GM19397 (cell line): ENCODE measurements at regions not wholly inside any gene's neighbourhood (a gene's known extent, or its start where the extent isn't known, plus 50 kb on each side); places are given as distances from the start of the nearest gene placed in this dataset.

Experiments used
- ATAC-seq: cut with Tn5 transposase; IDR thresholded peaks from one replicate; pipeline ENCODE4 v1.9.1; 2021; ENCODE audit warnings: mild to moderate bottlenecking, moderate library complexity; ENCODE audit not compliant: unreplicated experiment

DNA sequence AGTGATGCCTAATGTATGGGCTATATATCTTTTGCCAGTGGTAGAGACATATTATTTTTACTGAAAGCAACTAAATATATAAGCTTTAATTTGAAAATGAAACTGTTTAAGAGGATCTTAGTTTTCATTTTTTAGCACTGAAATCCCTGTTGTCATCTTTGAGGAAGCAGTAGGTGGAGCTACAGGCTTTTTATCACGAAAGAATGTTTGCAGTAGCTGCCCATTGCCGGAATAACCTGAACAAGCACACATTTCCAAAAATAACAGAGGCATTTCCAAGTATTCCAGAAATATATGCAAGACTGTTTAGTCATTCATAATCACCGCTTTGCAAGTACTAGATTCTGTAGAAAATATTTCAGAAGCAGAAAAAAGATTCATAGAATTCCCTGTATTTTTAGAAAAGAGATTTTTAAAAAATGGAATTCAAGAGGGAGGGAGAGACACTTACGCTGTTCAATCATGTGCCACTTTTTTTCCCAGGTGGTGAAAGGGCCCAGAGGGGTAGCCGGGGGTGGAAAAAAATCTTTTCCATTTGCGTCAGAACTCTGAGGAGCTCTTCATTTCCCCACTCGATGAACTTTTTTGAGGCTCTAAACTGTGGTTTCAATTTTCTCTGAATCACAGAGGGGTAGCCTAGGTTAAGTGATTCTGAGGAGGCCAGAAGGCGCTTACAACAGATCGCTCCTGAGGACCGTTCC is 142.5 kb upstream of the FERMT1 start:
- no peak for ATAC-seq

DNA sequence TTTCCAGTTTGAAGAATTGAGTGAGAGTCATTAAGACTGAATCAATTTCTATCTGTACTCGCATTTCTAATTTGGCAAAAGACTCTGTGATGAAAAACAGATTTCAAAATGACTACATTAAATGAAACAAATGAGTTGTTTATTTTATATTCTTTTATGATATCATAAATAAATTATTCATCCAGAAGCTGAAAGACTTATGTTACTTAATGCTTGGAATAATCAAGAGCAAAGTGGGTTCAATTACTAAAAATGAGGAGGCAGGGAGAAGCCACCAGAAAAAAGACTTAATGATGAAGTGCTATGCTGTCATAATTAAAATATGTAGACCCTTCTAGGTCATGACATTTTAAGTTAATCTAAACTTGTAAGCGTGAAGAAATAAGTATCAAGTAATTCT is 130.6 kb upstream of the FERMT1 start:
- no peak for ATAC-seq

DNA sequence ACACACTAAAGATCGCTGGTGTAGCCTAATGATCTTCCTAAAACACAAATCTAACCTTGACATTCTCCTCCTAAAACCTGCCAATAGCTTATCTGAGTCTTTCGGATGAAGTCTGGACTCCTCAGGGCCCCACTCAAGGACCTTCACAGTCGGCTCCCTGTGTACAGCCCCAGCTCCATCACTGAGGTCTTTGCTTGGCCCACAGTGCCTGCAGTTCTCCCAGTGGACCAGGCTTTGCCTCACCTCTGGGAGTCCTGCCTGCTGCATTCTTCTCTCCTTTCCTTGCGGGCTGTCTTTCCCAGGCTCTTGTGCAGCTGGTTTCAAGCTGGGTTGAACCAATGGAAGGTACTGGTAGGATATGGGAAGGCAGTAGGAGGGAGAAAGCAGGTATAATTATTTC is 122.6 kb upstream of the FERMT1 start:
- ATAC-seq, result no peak

DNA sequence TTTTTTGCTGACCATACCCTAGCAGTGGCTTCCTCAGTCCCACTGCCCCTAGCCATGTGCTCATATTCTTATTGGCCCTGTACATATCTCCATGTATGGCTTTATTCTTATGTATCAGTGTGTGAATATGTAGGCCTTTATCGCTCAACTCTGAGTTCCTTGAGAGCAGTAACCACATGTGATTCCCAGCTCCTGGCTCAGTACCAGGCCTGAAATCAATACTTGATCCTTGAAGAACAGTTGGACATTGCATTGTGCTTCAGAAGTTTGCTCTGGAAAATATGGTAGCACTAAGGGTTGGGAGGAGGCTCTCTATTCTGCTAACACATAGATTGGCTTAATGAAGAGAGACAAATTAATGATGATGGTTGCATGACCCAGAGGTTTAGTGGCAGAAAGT is 118.8 kb upstream of the FERMT1 start:
- no peak for ATAC-seq

DNA sequence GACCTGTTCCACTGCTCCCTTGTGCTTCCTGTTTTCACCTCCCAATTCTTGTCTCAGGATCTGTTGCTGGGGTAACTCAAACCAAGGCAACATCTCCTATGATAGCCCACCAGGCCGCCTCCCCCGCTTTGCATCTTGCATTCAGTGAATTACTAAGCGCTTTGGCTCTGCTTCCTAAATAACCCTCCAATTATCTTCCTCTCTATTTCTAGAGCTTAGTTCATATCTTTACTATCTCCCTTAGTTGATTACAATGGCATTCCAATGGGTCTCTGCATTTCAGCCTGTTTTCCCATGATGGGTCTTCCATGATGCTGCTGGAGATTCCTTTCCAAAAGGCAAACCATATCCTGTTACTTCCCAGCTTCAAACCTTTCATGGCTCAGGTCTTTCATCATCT is 117.2 kb upstream of the FERMT1 start:
- ATAC-seq, result no peak

DNA sequence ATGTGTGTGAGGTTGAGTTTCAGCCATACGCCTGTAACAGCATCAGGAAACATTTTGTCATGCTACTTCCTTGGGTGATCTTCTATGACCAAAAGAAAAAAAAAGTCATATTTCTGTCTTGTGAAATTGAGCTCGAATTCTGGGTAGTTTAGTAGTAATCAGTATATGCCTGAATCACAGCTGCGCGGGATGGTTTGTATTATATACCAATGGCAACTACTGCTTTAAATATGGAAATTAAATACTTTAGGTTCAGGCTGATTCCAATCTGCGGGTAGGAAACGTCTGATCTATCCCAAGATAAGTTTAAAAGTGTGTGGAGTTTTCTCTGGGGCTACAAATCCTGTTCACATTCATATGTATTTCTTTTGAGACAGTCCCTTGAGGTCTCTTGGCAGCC is 115.6 kb upstream of the FERMT1 start:
- no peak for ATAC-seq

DNA sequence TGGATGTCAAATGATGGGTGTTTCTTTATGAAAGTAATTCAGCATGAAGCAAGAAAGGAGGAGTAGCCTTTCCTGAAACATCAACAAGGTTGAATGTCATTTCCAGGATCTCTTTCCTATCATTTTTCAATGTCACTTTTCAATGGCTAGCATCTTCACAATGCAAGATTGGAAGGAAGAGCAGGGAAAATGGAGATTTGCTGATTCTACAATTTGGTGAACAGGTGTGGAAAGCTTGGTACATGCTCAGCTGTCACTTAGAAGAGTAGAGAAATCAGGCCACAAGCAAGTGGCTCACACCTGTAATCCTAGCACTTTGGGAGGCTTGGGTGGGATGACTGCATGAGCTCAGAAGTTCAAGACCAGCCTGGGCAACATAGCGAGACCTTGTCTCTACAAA is 112.7 kb upstream of the FERMT1 start:
- no peak for ATAC-seq

DNA sequence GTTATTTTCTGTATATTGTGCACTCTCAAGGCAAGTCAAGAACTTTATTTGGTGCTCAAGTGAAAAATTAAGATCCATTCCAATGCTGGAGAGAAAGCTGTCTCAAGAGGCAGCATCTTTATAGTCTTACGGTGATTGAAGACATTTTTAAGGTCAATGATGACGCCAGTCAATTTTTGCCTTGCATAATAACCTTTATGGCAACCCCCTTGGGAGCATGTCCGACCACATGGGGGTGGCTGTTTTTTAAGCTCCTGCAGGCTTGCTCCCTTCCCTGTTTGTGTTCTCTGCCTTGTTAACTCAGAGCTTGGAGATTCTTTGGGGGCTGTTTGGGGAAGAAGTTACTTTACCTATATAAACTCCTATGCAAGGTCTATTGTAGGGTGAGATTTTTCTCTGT is 109.6 kb upstream of the FERMT1 start:
- no peak for ATAC-seq

DNA sequence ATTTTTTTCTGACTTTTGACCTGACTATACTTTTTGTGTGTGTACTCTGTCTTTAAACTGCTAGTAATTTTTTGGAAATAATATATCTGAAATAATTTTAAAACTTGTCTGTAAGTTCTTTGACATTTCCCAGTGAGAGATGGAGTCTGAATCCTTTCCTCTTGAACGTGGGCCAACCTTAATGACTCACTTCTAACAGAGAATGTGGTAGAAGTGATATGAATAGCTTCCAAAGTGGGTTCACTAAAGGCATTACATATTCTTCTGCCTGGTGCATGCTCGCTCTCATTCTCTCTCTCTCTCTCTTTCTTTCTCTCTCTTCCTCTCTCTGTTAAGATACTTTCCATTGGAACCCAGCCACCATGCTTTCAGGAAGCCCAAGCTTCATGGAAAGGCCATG is 108.7 kb upstream of the FERMT1 start:
- no peak for ATAC-seq

DNA sequence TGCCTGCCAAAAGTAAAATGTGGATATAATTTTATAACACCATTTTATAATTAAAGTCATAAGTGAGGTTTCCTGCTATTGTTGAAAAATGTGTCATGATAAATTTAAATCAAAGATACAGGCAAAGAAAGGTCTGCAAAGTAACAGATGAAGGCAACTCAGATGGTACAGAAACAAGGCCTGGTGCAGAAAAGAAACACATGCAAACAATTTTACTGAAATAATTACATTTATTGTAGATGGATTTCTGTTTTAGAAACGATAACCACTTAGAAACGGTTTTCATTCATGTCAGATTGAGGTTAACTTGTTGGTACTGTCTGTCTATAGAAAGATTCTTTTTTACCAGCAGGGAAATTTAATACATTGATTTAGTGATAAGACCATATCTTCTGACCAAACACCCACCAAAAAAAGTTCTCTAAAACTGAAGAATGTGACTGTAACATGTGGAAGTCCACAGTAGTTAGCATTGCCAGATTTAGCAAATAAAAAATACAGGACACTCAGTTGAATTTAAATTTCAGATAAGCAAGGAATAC is 105.5 kb upstream of the FERMT1 start:
- no peak for ATAC-seq

DNA sequence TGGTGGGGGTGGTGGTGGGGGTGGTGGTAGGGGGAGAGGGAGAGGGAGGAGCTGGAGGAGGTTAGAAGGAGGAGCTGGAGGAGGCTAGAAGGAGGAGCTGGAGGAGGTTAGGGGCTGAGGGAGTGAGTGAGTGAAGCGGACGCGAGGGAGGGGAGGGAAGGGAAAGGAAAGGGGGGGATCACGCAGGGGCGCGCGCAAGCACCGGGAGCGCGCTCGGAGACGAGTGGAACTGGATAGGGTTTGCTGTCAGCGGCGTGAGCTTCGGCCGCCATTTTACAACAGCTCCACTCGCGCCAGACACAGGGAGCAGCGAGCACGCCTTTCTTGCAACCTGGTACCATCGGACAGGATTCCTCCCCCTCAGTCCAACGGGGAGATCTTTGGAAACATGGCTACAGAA is 90.5 kb upstream of the FERMT1 start:
- ATAC-seq, result no peak

DNA sequence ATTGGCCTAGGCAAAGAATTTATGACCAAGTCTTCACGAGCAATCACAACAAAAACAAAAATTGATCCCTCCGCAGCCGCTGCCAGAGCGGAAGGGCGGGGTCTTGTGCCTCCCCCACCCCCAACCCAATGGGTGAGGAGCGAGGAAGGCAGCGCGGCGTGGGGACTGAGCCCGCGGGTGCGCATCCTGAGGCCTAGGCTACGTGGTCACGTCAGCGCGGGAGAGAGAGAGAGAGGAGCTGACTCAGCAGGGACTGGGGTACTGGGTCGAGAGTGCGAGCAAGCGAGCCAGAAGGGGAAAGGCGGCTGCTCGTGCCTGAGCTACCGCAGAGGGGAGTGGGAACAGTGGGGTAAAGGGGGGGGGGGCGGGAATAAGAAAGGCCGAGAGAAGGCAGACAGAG is 90.1 kb upstream of the FERMT1 start:
- no peak for ATAC-seq

DNA sequence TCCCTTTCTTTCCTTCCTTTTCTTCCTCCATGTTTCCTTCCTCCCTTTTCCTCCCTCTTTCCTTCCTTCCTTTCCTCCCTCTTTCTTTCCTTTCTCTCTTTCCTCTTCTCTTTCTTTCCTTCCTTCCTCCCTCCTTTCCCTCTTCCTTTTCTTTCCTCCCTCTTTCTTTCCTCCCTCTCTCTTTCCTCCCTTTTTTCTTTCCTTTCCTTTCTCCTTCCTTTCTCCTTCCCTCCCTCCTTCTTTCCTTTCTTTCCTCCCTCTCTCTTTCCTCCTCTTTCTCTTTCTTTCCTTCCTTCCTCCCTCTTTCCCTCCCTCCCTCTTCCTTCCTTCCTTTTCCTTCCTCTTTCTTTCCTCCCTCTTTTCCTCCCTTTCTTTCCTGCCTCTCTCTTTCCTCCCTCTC is 86.3 kb upstream of the FERMT1 start:
- ATAC-seq, result no peak

DNA sequence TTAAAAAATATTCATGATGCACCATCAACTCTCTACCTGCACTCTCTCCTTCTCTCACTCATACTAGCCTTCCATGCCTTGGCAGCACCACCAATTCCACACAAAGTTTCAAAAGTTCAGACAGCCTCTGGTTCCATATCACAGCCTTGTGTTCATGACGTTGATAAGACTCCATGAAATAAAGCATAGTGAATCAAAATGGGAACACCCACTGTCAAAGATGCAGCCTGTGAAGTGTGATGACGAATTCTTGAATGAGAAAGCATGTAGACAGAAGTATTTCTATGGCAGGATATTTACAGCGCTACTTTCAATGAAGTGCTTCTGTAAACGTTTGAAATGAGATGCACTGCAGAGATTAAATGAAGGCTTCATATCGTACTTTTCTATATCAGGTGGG is 77.3 kb upstream of the FERMT1 start:
- ATAC-seq, result no peak

DNA sequence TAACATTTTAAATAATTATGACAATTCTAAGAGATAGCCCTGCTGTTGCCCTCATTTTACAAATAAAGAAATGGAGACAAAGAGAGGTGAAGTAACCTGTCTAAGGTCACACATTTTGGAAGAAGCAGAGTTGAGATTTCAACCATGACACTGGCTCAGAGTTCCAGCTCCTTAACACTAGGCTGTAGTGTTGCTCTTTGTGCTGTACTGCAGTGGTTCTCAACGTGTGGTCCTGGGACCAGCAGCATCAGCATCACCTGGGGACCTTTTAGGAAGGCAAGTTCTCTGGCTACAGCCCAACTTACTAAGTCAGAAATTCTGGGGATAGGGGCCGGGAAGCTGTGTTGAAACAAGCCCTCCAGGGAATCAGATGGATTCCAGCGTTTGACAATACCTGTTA is 62.4 kb upstream of the FERMT1 start:
- no peak for ATAC-seq

DNA sequence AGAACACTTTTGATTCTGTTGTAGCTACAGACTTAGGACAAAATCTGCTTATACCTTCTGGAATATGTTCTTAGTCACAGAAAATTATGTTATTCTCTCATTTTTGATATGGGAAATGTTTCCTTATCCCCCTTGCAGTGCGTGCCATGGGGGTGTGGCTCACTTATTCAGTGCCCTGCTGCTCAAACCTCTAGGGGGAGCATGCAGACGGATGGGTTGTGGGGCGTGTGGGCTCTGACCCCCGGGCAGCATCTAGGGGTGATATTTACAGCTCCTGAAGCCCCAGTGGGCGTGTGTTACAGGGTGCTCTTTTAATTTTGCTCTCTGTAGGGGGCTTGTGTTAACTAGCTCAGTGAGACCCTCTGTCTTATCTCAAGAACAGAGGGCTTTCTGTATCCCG is 61.3 kb upstream of the FERMT1 start:
- ATAC-seq, result no peak

DNA sequence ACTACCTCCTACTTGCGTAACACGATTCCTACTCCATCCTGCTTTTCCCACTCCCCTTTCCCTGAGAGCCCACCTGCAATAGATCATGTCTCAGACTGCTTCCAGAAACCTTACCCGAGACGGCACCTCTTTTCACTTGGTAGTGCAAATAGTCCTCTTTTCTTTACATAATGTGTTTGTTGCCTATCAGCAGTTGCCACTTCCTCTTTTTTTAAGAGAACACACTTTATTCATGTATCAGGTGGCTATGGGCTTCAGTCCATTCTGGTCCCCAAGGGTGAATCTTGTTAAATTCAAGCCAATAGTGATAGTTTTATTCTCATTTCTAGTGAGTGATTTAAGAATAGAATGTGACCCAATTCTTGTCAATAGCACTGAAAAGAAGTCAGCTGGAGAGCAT is 57.7 kb upstream of the FERMT1 start:
- no peak for ATAC-seq

DNA sequence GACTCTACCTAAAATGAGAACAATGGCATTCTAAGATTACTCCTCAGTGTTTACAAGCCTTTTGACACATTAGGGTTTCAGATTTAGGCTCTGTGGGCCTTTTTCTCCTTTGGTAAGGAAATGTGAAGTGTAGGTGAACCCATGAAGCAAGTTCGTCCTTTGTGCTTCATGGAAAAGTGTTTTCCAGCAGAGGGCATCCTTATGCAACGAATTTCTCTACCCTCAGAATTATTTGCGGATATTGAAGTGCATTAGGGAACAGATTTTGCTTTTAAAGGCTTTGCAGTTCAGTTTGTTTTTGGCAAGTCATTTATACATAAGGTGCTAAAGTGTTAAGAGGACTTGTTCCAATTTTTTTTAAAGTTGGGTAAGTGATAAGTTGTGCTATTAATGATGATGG is 55.7 kb upstream of the FERMT1 start:
- no peak for ATAC-seq

DNA sequence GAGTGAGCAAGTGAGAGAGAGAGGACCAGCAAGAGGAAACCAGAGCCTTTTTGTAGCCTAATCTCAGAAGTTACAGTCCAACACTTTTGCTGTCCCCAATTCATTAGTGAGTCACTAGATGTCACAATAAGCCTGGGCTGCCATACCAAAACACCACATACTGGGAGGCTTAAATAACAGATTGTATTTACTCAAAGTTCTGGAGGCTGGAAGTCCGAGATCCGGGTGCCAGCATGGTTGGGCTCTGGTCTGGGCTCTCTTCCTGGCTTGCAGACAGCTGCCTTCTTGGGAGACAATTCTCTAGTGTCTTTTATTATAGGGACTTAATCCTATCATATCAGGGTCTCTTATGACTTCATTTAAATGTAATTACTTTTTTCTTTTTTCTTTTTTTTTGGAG is 50.7 kb upstream of the FERMT1 start:
- ATAC-seq, result no peak
